MM.1S (cell line): ENCODE measurements at regions not wholly inside any gene's neighbourhood (a gene's known extent, or its start where the extent isn't known, plus 50 kb on each side); places are given as distances from the start of the nearest gene placed in this dataset.

Source experiments
- EZH2 ChIP-seq: fragments of 300-600 bp; sonication (generic); optimal IDR thresholded peaks from 2 replicates; pipeline ENCODE3; 2017; ENCODE audit warnings: low read depth, mild to moderate bottlenecking, antibody characterized with exemption, low read length, mixed read lengths
- EZH2phosphoT487 ChIP-seq: fragments of 300-600 bp; sonication (generic); IDR thresholded peaks from 2 replicates; pipeline ENCODE4 v1.6.1; 2018; ENCODE audit warnings: antibody characterized with exemption, low read length
- TF ChIP-seq, protein P1 (sequence below): fragments of 300-600 bp; sonication (generic); IDR thresholded peaks from 2 replicates; pipeline ENCODE4 v1.5.1; 2016; ENCODE audit warnings: antibody characterized with exemption, low read length, mixed read lengths

DNA sequence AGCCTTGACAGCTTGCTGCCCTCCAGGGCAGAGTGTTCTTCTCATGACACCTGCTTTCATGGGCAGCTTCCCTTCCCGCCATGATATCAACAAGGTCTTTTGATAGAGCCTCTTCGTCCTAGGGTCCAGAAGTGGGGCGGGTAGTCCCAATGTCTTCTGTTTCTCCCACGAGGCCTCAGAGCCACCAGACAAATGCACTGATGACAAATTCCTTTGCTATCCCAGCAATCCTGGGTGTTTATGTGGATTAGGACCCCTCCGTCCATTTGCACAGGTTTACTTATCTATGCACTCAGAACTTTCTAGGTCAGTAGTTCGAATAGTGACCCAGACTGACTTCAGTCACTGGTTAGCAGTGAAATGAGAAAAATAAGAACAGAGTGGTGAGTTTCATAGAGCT lies 52.6 kb upstream of the PRMT8 start:
- TF ChIP-seq, protein P1, sequence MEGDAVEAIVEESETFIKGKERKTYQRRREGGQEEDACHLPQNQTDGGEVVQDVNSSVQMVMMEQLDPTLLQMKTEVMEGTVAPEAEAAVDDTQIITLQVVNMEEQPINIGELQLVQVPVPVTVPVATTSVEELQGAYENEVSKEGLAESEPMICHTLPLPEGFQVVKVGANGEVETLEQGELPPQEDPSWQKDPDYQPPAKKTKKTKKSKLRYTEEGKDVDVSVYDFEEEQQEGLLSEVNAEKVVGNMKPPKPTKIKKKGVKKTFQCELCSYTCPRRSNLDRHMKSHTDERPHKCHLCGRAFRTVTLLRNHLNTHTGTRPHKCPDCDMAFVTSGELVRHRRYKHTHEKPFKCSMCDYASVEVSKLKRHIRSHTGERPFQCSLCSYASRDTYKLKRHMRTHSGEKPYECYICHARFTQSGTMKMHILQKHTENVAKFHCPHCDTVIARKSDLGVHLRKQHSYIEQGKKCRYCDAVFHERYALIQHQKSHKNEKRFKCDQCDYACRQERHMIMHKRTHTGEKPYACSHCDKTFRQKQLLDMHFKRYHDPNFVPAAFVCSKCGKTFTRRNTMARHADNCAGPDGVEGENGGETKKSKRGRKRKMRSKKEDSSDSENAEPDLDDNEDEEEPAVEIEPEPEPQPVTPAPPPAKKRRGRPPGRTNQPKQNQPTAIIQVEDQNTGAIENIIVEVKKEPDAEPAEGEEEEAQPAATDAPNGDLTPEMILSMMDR, result no peak
- TF ChIP-seq EZH2 (no peak), EZH2phosphoT487 (no peak)
